ENCODE measurements at regions not wholly inside any gene's neighbourhood (a gene's known extent, or its start where the extent isn't known, plus 50 kb on each side); places are given as distances from the start of the nearest gene placed in this dataset.

DNA sequence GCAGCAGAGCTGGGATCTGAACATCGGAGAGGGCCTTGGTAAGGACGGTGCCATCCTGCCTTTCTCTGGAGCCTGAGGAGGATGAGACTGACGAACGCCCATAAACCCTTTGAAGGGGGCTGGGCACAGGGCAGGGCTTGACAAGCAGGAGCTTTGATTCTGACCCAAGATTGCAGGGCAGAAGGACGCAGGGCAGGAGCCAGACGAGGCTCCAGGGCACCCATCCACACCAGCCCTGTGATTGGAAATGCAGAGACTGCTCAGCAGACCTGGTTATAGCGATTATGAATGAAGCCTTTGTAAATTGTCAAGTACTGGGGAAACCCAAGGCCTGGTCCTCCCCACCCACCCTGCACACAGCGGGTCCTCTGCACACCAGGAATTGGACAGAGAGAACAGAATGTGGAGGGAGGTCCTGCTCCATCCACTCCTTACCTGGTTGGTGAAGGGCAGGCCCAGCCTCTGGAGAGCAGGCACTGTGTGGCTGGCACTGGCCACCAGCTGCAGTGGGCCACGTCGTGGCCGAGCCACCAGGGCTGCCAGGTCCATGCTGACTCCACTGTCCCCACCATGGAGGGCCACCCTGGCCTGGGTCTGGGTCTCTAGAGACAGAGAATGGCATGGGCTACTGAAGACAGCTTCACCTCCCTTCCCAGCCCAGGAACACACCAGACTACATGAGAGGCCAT lies 68.8 kb downstream of the RMI2 start:
- TF ChIP-seq, protein P1, sequence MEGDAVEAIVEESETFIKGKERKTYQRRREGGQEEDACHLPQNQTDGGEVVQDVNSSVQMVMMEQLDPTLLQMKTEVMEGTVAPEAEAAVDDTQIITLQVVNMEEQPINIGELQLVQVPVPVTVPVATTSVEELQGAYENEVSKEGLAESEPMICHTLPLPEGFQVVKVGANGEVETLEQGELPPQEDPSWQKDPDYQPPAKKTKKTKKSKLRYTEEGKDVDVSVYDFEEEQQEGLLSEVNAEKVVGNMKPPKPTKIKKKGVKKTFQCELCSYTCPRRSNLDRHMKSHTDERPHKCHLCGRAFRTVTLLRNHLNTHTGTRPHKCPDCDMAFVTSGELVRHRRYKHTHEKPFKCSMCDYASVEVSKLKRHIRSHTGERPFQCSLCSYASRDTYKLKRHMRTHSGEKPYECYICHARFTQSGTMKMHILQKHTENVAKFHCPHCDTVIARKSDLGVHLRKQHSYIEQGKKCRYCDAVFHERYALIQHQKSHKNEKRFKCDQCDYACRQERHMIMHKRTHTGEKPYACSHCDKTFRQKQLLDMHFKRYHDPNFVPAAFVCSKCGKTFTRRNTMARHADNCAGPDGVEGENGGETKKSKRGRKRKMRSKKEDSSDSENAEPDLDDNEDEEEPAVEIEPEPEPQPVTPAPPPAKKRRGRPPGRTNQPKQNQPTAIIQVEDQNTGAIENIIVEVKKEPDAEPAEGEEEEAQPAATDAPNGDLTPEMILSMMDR (IDR thresholded peaks at IDR 0.05) = no peak
- TF ChIP-seq POLR2A (IDR thresholded peaks at IDR 0.05) = no peak

Data from uterus (tissue), 2 donors.